Liver (tissue), 8 donors: ENCODE measurements at regions not wholly inside any gene's neighbourhood (a gene's known extent, or its start where the extent isn't known, plus 50 kb on each side); places are given as distances from the start of the nearest gene placed in this dataset.
"Not testable (repeated sequence)": the region's sequence is repeated elsewhere in the genome, so short reads cannot be mapped to it uniquely, and the experiment has no call there.

Source experiments
- DNase-seq: peaks from one replicate; pipeline ENCODE4 v3.0.0-alpha.2; 2017; ENCODE audit warnings: low spot score
- H3K27ac ChIP-seq, 2 donors: one replicate each; pipeline ENCODE4 v1.7.0; 2013; ENCODE audit warnings: inconsistent platforms in 2 of 2, low read length in 2 of 2, control low read depth in 1 of 2, low read depth in 1 of 2, mild to moderate bottlenecking in 1 of 2
- H3K27me3 ChIP-seq, 4 donors: one replicate each; pipeline versions ENCODE4 v1.6.1 to v1.7.0; 2013; ENCODE audit warnings: low read length in 3 of 4, inconsistent platforms in 1 of 4, mild to moderate bottlenecking in 1 of 4, moderate library complexity in 1 of 4; ENCODE audit not compliant: control insufficient read depth in 4 of 4, insufficient read depth in 4 of 4
- H3K36me3 ChIP-seq, 4 donors: one replicate each; pipeline versions ENCODE4 v1.6.1 to v1.7.0; 2013; ENCODE audit warnings: low read length in 3 of 4, mild to moderate bottlenecking in 3 of 4, low read depth in 1 of 4, moderate library complexity in 1 of 4; ENCODE audit not compliant: control insufficient read depth in 4 of 4, insufficient read depth in 3 of 4
- H3K4me1 ChIP-seq, 4 donors: one replicate each; pipeline versions ENCODE4 v1.6.1 to v1.7.0; 2013; ENCODE audit warnings: low read length in 3 of 4, mild to moderate bottlenecking in 3 of 4, moderate library complexity in 1 of 4; ENCODE audit not compliant: control insufficient read depth in 4 of 4, insufficient read depth in 4 of 4
- H3K4me3 ChIP-seq, 3 donors: one replicate each; pipeline versions ENCODE4 v1.6.1 to v1.7.0; 2013; ENCODE audit warnings: low read length in 3 of 3, control low read depth in 1 of 3, low read depth in 1 of 3, mild to moderate bottlenecking in 1 of 3
- H3K9ac ChIP-seq, 2 donors: one replicate each; pipeline ENCODE4 v1.7.0; 2013; ENCODE audit warnings: low read length in 2 of 2, mild to moderate bottlenecking in 2 of 2, moderate library complexity in 2 of 2, control low read depth in 1 of 2, low read depth in 1 of 2
- H3K9me3 ChIP-seq, 4 donors: one replicate each; pipeline versions ENCODE4 v1.6.1 to v1.7.0; 2013; ENCODE audit warnings: low read length in 3 of 4; ENCODE audit not compliant: control insufficient read depth in 4 of 4
- ATF3 ChIP-seq: IDR thresholded peaks from 2 replicates; pipeline ENCODE4 v1.6.1; 2016; ENCODE audit warnings: antibody characterized with exemption
- EGR1 ChIP-seq, 2 donors: IDR thresholded peaks; 2 replicates each; pipeline ENCODE4 v1.6.1; 2016 to 2018; ENCODE audit warnings: antibody characterized with exemption in 2 of 2, low read depth in 2 of 2
- FOXA1 ChIP-seq: IDR thresholded peaks from 2 replicates; pipeline ENCODE4 v1.6.1; 2016; ENCODE audit warnings: antibody characterized with exemption
- FOXA2 ChIP-seq: IDR thresholded peaks from 2 replicates; pipeline ENCODE4 v1.6.1; 2016; ENCODE audit warnings: antibody characterized with exemption
- GABPA ChIP-seq, 2 donors: IDR thresholded peaks in 1 of 2; conservative IDR thresholded peaks in 1 of 2; 2 replicates each; pipeline ENCODE4 v1.6.1; 2016; ENCODE audit warnings: antibody characterized with exemption in 2 of 2, mild to moderate bottlenecking in 1 of 2, moderate library complexity in 1 of 2
- HNF4A ChIP-seq, 2 donors: conservative IDR thresholded peaks; 2 replicates each; pipeline ENCODE4 v1.6.1; 2016; ENCODE audit warnings: antibody characterized with exemption in 2 of 2, mild to moderate bottlenecking in 2 of 2
- JUND ChIP-seq, 2 donors: IDR thresholded peaks; 2 replicates each; pipeline ENCODE4 v1.6.1; 2016; ENCODE audit warnings: antibody characterized with exemption in 2 of 2
- NR2F2 ChIP-seq: IDR thresholded peaks from 2 replicates; pipeline ENCODE4 v1.6.1; 2016; ENCODE audit warnings: antibody characterized with exemption
- RAD21 ChIP-seq, 2 donors: IDR thresholded peaks; 2 replicates each; pipeline ENCODE4 v1.6.1; 2016; ENCODE audit warnings: antibody characterized with exemption in 2 of 2, mild to moderate bottlenecking in 2 of 2
- RXRA ChIP-seq, 2 donors: IDR thresholded peaks; 2 replicates each; pipeline ENCODE4 v1.6.1; 2017 to 2018; ENCODE audit warnings: antibody characterized with exemption in 2 of 2, mild to moderate bottlenecking in 1 of 2
- YY1 ChIP-seq: IDR thresholded peaks from 2 replicates; pipeline ENCODE4 v1.6.1; 2016; ENCODE audit warnings: antibody characterized with exemption, mild to moderate bottlenecking
- whole genome bisulfite sequencing: extraction: QIAGEN DNeasy Blood & Tissue Kit; methylation state at CpG from one replicate; pipeline ENCODE4 v1.1.7; 2013; 5-methylcytosine and 5-hydroxymethylcytosine counted together
- TF ChIP-seq, protein P1 (sequence below): IDR thresholded peaks from 2 replicates; pipeline ENCODE4 v1.6.1; 2016; ENCODE audit warnings: antibody characterized with exemption, mild to moderate bottlenecking
- TF ChIP-seq, protein P2 (sequence below): IDR thresholded peaks from 2 replicates; pipeline ENCODE4 v1.6.1; 2016; ENCODE audit warnings: antibody characterized with exemption
- TF ChIP-seq, protein P3 (sequence below): fragments of 150-350 bp; IDR thresholded peaks from 2 replicates; pipeline ENCODE4 v1.5.1; 2017; ENCODE audit warnings: improper control_type of control experiment, low read depth, low read length; ENCODE audit not compliant: missing input control
- TF ChIP-seq, protein P4 (sequence below): IDR thresholded peaks from 2 replicates; pipeline ENCODE4 v1.6.1; 2016; ENCODE audit warnings: antibody characterized with exemption
- donor health status: healthy.
- donor health status: healthy.
- donor health status: healthy.
- donor health status: healthy.
- donor health status: healthy.

- no peaks in the 10 kb centered on the region for H3K36me3 ChIP-seq
- H3K27ac ChIP-seq, result no peak overlapping the region
- H3K9ac ChIP-seq, result no peak overlapping the region
- no peaks in the 10 kb centered on the region for H3K9me3 ChIP-seq
- 73% methylated on average over 9 of the region's 9 CpGs for WGBS
- no peak overlapping the region for H3K4me3 ChIP-seq
- no peaks in the 10 kb centered on the region for H3K27me3 ChIP-seq
- no peak for DNase-seq
- peaks cover 0 to 2% (median 0%) of the 10 kb centered on the region in 4 donors for H3K4me1 ChIP-seq
- TF ChIP-seq, protein P1, sequence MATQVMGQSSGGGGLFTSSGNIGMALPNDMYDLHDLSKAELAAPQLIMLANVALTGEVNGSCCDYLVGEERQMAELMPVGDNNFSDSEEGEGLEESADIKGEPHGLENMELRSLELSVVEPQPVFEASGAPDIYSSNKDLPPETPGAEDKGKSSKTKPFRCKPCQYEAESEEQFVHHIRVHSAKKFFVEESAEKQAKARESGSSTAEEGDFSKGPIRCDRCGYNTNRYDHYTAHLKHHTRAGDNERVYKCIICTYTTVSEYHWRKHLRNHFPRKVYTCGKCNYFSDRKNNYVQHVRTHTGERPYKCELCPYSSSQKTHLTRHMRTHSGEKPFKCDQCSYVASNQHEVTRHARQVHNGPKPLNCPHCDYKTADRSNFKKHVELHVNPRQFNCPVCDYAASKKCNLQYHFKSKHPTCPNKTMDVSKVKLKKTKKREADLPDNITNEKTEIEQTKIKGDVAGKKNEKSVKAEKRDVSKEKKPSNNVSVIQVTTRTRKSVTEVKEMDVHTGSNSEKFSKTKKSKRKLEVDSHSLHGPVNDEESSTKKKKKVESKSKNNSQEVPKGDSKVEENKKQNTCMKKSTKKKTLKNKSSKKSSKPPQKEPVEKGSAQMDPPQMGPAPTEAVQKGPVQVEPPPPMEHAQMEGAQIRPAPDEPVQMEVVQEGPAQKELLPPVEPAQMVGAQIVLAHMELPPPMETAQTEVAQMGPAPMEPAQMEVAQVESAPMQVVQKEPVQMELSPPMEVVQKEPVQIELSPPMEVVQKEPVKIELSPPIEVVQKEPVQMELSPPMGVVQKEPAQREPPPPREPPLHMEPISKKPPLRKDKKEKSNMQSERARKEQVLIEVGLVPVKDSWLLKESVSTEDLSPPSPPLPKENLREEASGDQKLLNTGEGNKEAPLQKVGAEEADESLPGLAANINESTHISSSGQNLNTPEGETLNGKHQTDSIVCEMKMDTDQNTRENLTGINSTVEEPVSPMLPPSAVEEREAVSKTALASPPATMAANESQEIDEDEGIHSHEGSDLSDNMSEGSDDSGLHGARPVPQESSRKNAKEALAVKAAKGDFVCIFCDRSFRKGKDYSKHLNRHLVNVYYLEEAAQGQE, result no peak
- no peak for TF ChIP-seq EGR1 (IDR thresholded peaks at IDR 0.05; ENCODE audit: low read depth in 2 of 2)
- TF ChIP-seq FOXA1, result no peak
- no peak for TF ChIP-seq HNF4A (conservative IDR thresholded peaks at IDR 0.05)
- TF ChIP-seq, protein P2, sequence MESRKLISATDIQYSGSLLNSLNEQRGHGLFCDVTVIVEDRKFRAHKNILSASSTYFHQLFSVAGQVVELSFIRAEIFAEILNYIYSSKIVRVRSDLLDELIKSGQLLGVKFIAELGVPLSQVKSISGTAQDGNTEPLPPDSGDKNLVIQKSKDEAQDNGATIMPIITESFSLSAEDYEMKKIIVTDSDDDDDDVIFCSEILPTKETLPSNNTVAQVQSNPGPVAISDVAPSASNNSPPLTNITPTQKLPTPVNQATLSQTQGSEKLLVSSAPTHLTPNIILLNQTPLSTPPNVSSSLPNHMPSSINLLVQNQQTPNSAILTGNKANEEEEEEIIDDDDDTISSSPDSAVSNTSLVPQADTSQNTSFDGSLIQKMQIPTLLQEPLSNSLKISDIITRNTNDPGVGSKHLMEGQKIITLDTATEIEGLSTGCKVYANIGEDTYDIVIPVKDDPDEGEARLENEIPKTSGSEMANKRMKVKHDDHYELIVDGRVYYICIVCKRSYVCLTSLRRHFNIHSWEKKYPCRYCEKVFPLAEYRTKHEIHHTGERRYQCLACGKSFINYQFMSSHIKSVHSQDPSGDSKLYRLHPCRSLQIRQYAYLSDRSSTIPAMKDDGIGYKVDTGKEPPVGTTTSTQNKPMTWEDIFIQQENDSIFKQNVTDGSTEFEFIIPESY, result no peak
Measured at GRCh38 chr12:131437706-131438492, 273.0 kb upstream of the SFSWAP start.

- H3K9me3 ChIP-seq, DNase-seq, H3K27ac ChIP-seq, H3K36me3 ChIP-seq, H3K27me3 ChIP-seq, H3K9ac ChIP-seq, H3K4me1 ChIP-seq, H3K4me3 ChIP-seq: not testable (repeated sequence)
- 76% methylated on average over 3 of the region's 3 CpGs for WGBS
Measured at GRCh38 chr12:131438493-131438835, 272.4 kb upstream of the SFSWAP start.

- no peak for DNase-seq
- no peak overlapping the region for H3K9ac ChIP-seq
- H3K4me3 ChIP-seq, result no peak overlapping the region
- WGBS, result 71% methylated on average over 14 of the region's 14 CpGs
- no peak overlapping the region for H3K27ac ChIP-seq
- no peaks in the 10 kb centered on the region for H3K9me3 ChIP-seq
- no peaks in the 10 kb centered on the region for H3K27me3 ChIP-seq
- peaks cover 0 to 2% (median 0%) of the 10 kb centered on the region in 4 donors for H3K4me1 ChIP-seq
- H3K36me3 ChIP-seq, result no peaks in the 10 kb centered on the region
- no peak for TF ChIP-seq NR2F2
- TF ChIP-seq, protein P2, result no peak
- TF ChIP-seq RXRA (IDR thresholded peaks at IDR 0.05), result no peak
- no peak for TF ChIP-seq GABPA (IDR thresholded peaks at IDR 0.05 in 1 of 2, conservative IDR thresholded peaks at IDR 0.05 in 1 of 2)
- TF ChIP-seq RAD21 (IDR thresholded peaks at IDR 0.05), result no peak
- no peak for TF ChIP-seq FOXA2
- no peak for TF ChIP-seq YY1
- no peak for TF ChIP-seq JUND (IDR thresholded peaks at IDR 0.05)
- TF ChIP-seq, protein P3, sequence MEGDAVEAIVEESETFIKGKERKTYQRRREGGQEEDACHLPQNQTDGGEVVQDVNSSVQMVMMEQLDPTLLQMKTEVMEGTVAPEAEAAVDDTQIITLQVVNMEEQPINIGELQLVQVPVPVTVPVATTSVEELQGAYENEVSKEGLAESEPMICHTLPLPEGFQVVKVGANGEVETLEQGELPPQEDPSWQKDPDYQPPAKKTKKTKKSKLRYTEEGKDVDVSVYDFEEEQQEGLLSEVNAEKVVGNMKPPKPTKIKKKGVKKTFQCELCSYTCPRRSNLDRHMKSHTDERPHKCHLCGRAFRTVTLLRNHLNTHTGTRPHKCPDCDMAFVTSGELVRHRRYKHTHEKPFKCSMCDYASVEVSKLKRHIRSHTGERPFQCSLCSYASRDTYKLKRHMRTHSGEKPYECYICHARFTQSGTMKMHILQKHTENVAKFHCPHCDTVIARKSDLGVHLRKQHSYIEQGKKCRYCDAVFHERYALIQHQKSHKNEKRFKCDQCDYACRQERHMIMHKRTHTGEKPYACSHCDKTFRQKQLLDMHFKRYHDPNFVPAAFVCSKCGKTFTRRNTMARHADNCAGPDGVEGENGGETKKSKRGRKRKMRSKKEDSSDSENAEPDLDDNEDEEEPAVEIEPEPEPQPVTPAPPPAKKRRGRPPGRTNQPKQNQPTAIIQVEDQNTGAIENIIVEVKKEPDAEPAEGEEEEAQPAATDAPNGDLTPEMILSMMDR, result no peak
- no peak for TF ChIP-seq HNF4A (conservative IDR thresholded peaks at IDR 0.05)
- no peak for TF ChIP-seq ATF3
- TF ChIP-seq, protein P4, sequence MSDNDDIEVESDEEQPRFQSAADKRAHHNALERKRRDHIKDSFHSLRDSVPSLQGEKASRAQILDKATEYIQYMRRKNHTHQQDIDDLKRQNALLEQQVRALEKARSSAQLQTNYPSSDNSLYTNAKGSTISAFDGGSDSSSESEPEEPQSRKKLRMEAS, result no peak
- TF ChIP-seq EGR1 (IDR thresholded peaks at IDR 0.05; ENCODE audit: low read depth in 2 of 2), result no peak
Measured at GRCh38 chr12:131438881-131439280, 272.0 kb upstream of the SFSWAP start.
